HG03432 (cell line): ENCODE measurements at regions not wholly inside any gene's neighbourhood (a gene's known extent, or its start where the extent isn't known, plus 50 kb on each side); places are given as distances from the start of the nearest gene placed in this dataset.

Experiments
- ATAC-seq: cut with Tn5 transposase; IDR thresholded peaks from one replicate; pipeline ENCODE4 v1.9.1; 2021; ENCODE audit warnings: mild to moderate bottlenecking, moderate library complexity; ENCODE audit not compliant: unreplicated experiment

- no peak for ATAC-seq
Observed at GRCh38 chr1:69497441-69498221, 70.1 kb upstream of the LRRC7 start.

DNA sequence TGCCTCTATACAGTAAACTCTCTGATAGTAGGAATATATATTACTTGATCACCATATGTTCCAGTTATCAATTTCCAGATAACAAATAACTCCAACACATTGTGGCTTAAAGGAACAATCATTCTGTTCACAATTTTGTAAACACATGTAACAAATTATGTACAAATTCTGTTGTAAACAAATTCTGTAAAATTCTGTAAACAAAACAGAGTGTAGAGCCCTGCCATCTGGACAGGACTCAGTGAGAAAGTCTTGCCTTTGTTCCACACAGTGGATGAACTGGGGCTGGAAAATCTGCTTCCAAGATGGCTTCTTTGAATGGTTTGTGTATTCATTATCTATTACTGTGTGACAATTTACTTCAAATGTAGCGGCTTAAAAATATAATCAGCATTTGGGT, 69.0 kb upstream of the LRRC7 start:
- no peak for ATAC-seq

DNA sequence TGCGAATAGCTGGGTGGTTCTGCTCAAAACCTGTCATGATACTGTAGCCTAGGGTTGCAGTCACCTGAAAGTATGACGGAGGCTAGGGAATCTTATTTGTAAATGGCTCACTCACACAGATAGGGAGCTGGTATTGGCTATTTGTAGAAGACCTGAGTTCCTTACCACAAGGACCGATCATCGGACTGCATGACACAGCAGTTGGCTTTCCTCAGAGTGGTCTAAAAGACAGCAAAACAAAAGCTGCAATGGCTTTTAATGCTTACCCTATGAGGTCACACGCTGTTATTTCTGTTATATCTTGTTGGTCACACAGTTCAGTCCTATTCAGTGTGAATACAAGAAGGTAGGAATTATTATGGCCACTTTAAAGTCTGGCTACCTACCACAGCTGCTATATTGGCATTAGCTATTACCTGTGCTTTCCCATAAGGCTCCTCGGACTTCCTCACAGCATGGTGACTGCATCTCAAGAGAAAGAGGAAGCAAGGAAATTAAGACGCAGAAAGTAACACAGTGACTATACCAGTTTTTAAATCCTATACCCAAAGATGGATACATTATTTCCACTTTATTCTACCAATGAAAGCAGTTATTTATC, 68.4 kb upstream of the LRRC7 start:
- no peak for ATAC-seq

- no peak for ATAC-seq
Observed at GRCh38 chr1:69502991-69503390, 64.7 kb upstream of the LRRC7 start.

GRCh38 chr1:69504730-69505252, 62.9 kb upstream of the LRRC7 start:
- ATAC-seq = no peak

GRCh38 chr1:69506311-69506710, 61.4 kb upstream of the LRRC7 start:
- ATAC-seq = no peak

DNA sequence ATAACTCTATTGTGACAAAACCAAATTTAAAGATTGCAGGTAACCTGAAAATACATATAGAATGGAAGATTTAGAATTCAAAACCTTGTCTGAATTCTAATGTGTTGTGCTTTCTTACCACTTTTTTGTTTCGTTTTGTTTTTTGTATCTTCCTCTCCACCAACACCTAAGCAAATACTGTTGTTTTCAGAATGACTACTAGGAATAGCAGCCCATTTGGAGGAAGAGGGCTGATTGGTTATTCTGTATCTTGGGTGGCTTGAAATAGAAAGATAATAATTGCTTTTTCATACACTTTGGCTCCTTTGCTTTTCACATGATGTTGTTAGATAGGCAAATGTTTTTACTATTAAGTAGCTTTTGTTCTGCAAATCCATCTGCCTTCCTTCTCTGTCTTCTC, 61.0 kb upstream of the LRRC7 start:
- peak; percentile 62 for ATAC-seq

- ATAC-seq = no peak
Observed at GRCh38 chr1:69510026-69510425, 57.7 kb upstream of the LRRC7 start.

DNA sequence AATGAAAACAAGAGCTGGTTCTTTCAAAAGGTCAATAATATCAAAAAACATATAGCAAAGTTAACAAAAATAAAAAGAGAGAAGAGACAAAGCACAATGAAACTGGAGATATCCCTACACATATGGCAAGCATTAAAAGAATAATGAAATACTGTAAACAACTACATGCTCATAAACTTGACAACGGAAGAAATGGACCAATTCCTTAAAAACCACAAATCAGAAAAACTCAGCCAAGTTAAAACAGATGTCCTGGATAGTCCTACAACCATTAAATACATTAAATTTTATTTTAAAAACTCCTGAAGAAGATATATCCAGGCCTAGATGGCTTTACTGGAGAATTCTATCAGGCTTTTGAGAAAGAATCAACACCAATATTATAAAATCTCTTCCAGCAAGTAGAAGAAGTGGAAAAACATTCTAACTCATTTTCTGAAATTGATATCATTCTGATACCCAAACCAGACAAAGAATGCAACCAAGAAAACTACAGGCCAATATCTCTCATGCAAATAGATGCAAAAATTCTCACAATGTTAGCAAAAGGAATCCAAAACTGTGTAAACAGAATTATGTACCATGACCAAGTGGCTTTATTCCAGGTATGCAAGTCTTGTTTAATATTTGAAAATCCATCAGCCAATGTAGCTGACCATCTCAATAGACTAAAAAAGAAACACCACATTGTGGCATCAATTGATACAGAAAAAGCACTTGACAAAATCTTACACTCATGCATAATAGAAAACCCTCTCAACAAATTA, 56.1 kb upstream of the LRRC7 start:
- ATAC-seq = no peak

DNA sequence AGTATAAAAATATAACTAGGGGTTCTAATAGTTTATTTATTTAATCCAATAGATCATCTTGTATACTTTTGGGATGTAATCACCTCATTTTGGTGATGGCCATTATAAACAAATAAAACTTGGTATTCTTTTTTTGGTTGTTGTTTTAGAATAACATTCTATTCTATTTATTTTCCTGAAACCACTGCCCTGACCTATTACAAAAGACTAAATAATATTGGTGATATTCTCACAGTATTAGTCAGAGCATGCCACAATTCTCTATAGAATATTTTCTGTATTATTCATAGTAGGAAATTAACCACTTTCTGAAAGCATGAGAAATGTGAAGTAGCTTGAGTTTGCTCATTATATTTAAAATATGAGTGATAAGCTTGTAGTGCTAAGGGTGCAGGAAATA, 54.1 kb upstream of the LRRC7 start:
- ATAC-seq = no peak
